Esophagus muscularis mucosa (tissue), 3 donors: ENCODE measurements at regions not wholly inside any gene's neighbourhood (a gene's known extent, or its start where the extent isn't known, plus 50 kb on each side); places are given as distances from the start of the nearest gene placed in this dataset.

Experiments used
- POLR2AphosphoS5 ChIP-seq, 2 donors: sonication (generic); formaldehyde crosslinking; IDR thresholded peaks; one replicate each; pipeline ENCODE4 v1.6.1; 2017; ENCODE audit warnings: antibody characterized with exemption in 2 of 2
- TF ChIP-seq, protein P1 (sequence below), 3 experiments: fragments of 200-600 bp in 2 of 3; fragments of 450-650 bp in 1 of 3; sonication (generic) in 2 of 3; IDR thresholded peaks; one replicate each; pipeline ENCODE4 v1.5.1; 2017 to 2019; ENCODE audit warnings: antibody characterized with exemption in 3 of 3, mild to moderate bottlenecking in 2 of 3, moderate library complexity in 1 of 3

DNA sequence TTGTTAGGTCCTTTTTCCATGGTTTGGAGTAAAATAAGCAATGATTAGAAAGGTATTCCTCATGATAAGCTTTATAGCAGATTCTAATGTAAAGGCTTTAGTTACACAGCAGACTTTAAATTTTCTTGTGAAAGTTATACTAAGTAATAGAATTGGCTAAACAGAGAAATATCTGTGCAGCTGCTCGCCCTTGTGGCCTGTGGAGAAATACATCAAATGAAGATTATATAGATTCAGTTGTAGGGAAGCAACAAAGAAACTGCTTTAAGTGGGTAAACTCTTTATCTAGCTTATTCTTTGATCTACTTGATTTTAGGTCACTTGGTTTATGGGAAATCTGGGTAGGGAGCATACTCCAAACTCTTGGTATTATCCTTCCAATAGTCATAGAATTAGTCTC lies 1269.7 kb upstream of the SPRY2 start:
- TF ChIP-seq, protein P1, sequence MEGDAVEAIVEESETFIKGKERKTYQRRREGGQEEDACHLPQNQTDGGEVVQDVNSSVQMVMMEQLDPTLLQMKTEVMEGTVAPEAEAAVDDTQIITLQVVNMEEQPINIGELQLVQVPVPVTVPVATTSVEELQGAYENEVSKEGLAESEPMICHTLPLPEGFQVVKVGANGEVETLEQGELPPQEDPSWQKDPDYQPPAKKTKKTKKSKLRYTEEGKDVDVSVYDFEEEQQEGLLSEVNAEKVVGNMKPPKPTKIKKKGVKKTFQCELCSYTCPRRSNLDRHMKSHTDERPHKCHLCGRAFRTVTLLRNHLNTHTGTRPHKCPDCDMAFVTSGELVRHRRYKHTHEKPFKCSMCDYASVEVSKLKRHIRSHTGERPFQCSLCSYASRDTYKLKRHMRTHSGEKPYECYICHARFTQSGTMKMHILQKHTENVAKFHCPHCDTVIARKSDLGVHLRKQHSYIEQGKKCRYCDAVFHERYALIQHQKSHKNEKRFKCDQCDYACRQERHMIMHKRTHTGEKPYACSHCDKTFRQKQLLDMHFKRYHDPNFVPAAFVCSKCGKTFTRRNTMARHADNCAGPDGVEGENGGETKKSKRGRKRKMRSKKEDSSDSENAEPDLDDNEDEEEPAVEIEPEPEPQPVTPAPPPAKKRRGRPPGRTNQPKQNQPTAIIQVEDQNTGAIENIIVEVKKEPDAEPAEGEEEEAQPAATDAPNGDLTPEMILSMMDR (IDR thresholded peaks at IDR 0.05) = no peak
- TF ChIP-seq POLR2AphosphoS5 (IDR thresholded peaks at IDR 0.05) = no peak
